ENCODE measurements at regions not wholly inside any gene's neighbourhood (a gene's known extent, or its start where the extent isn't known, plus 50 kb on each side); places are given as distances from the start of the nearest gene placed in this dataset.
"Not testable (repeated sequence)": the region's sequence is repeated elsewhere in the genome, so short reads cannot be mapped to it uniquely, and the experiment has no call there.

DNA sequence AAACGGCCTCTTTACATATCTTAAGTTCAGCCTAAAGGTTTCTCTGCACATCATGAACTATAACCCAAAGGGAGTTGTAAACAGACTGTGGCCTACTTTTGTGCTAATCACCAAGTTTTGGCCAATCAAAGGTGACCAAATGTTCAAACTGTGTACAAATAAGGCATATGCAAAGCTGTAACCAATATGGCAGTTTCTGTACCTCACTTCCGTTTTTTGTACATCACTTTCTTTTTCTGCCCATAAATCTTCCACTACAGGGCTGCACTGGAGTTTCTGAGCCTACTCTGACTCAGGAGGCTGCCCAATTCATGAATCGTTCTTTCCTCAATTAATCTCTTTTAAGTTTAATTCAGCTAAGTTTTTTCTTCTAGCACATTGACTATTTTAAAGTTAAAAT lies 318.7 kb downstream of the SLC7A11 start:
- Histone ChIP-seq H3K4me3 (ENCODE audit: low read depth, low read length) (no peak overlapping the region), H3K27me3 (ENCODE audit: control insufficient read depth, insufficient read depth, low read length) (no peaks in the 10 kb centered on the region), H3K9ac (ENCODE audit: low read depth, low read length) (no peak overlapping the region), H3K4me1 (ENCODE audit: control insufficient read depth, insufficient read depth, low read length) (no peaks in the 10 kb centered on the region), H3K36me3 (ENCODE audit: control insufficient read depth, insufficient read depth, low read length) (no peaks in the 10 kb centered on the region), H3K27ac (ENCODE audit: low read depth, low read length) (no peak overlapping the region), H3K9me3 (ENCODE audit: control insufficient read depth, insufficient read depth, low read length) (no peaks in the 10 kb centered on the region)

DNA sequence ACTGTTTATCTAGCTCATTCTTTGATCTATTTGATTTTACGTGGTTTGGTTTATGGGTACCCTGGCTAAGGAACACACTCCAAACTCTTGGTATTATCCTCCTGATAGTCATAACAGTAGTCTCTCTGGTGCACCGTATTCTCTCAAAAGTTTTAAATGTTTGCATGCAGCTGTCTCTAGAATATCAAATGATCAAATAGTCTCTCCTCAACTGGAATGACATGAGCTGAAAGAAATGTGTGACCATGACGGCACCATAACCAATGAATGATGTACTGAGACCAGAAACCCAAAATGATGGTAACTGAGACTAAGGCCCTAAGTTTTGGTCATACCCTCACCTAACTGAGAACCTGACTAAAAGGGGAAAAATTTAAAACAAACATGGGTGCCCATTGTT lies 319.4 kb downstream of the SLC7A11 start:
- no peaks in the 10 kb centered on the region for H3K36me3 ChIP-seq (ENCODE audit: control insufficient read depth, insufficient read depth, low read length)
- no peaks in the 10 kb centered on the region for H3K4me1 ChIP-seq (ENCODE audit: control insufficient read depth, insufficient read depth, low read length)
- no peaks in the 10 kb centered on the region for H3K27me3 ChIP-seq (ENCODE audit: control insufficient read depth, insufficient read depth, low read length)
- no peak overlapping the region for H3K27ac ChIP-seq (ENCODE audit: low read depth, low read length)
- no peak overlapping the region for H3K9ac ChIP-seq (ENCODE audit: low read depth, low read length)
- H3K4me3 ChIP-seq (ENCODE audit: low read depth, low read length) = no peak overlapping the region
- no peaks in the 10 kb centered on the region for H3K9me3 ChIP-seq (ENCODE audit: control insufficient read depth, insufficient read depth, low read length)

DNA sequence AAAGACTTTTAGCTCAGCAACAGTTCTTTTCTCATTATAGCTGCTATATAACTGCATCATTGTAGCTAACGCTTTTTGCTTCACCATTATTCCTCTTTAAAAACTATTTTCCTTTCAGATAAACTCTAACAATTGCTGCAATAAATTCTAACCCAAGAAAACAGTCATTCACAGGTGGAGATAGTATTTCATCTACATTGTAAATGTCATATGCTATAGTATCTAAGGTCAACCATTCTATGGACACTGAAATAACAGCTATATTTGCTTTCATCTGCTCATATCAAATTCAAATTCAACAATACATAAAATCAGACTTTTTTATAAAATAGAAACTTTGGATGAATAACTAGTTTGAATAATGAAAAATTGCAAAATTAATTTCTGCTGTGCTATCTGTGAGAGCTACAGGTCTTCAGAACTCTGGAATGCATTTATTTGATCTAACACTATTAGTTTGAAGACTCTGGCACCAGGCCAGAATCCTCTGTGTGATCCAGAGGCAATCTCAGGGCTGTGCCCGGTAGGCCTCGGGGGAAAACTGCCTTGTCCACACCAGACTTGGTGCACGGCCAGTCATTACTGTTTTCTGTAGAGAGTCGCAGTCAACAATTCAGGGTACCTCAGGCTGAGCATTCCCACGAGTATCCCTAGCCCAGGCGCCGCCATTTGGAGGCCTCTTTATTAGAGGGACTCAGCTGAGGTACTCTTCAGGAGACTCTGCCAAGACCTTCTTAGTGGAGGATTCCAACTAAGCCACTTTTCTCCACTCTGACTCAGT lies 332.4 kb downstream of the SLC7A11 start:
- H3K9me3 ChIP-seq (ENCODE audit: control insufficient read depth, insufficient read depth, low read length) = no peaks in the 10 kb centered on the region
- no peak overlapping the region for H3K4me3 ChIP-seq (ENCODE audit: low read depth, low read length)
- H3K27ac ChIP-seq (ENCODE audit: low read depth, low read length) = no peak overlapping the region

DNA sequence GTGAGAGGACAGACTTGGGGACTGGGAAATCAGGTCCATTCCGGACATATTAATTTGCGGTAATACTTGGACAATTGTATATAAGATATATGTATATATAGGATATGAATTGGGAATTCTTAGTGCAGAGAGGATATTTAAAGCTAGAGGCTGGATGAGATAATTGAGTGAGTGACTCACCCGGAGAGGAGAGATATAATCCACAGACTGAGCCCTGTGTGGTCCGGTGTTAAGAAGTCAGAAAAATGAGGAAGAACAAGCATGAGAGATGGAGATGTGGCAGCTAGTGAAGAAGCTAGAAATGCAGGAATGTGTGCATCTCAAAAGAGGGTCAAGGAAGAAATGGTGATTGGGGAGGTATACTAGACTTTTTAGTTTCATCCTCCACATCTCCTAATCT lies 336.2 kb downstream of the SLC7A11 start:
- Histone ChIP-seq H3K27me3 (ENCODE audit: control insufficient read depth, insufficient read depth, low read length) (no peaks in the 10 kb centered on the region), H3K4me3 (ENCODE audit: low read depth, low read length) (no peak overlapping the region), H3K9ac (ENCODE audit: low read depth, low read length) (no peak overlapping the region), H3K9me3 (ENCODE audit: control insufficient read depth, insufficient read depth, low read length) (no peaks in the 10 kb centered on the region), H3K4me1 (ENCODE audit: control insufficient read depth, insufficient read depth, low read length) (peaks cover 12% of the 10 kb centered on the region), H3K27ac (ENCODE audit: low read depth, low read length) (no peak overlapping the region), H3K36me3 (ENCODE audit: control insufficient read depth, insufficient read depth, low read length) (no peaks in the 10 kb centered on the region)

More for the DNA sequence above, 332.4 kb downstream of the SLC7A11 start:
- H3K36me3 ChIP-seq (ENCODE audit: control insufficient read depth, insufficient read depth, low read length) = no peaks in the 10 kb centered on the region
- no peak overlapping the region for H3K9ac ChIP-seq (ENCODE audit: low read depth, low read length)
- H3K27me3 ChIP-seq (ENCODE audit: control insufficient read depth, insufficient read depth, low read length) = no peaks in the 10 kb centered on the region
- peaks cover 13% of the 10 kb centered on the region for H3K4me1 ChIP-seq (ENCODE audit: control insufficient read depth, insufficient read depth, low read length)

DNA sequence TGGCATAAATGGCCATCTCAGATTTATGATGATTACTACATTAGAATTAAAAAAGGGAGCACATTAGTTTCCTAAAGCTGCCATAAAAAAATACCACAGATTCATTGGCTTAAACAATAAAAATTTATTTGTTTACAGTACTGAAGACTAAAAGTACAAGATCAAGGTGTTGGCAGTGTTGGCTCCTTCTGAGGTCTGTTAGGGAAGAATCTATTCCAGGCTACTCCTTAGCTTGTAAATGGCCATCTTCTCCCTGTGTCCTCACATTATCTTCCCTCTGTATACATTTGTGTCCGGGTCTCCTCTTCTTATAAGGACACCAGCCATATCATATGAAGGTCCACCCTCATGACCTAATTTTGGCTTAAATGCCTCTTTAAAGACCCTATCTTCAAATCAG lies 341.0 kb downstream of the SLC7A11 start:
- Histone ChIP-seq H3K36me3 (ENCODE audit: control insufficient read depth, insufficient read depth, low read length) (no peaks in the 10 kb centered on the region), H3K27ac (ENCODE audit: low read depth, low read length) (no peak overlapping the region), H3K27me3 (ENCODE audit: control insufficient read depth, insufficient read depth, low read length) (no peaks in the 10 kb centered on the region), H3K4me3 (ENCODE audit: low read depth, low read length) (no peak overlapping the region), H3K9me3 (ENCODE audit: control insufficient read depth, insufficient read depth, low read length) (no peaks in the 10 kb centered on the region), H3K9ac (ENCODE audit: low read depth, low read length) (no peak overlapping the region), H3K4me1 (ENCODE audit: control insufficient read depth, insufficient read depth, low read length) (no peaks in the 10 kb centered on the region)

DNA sequence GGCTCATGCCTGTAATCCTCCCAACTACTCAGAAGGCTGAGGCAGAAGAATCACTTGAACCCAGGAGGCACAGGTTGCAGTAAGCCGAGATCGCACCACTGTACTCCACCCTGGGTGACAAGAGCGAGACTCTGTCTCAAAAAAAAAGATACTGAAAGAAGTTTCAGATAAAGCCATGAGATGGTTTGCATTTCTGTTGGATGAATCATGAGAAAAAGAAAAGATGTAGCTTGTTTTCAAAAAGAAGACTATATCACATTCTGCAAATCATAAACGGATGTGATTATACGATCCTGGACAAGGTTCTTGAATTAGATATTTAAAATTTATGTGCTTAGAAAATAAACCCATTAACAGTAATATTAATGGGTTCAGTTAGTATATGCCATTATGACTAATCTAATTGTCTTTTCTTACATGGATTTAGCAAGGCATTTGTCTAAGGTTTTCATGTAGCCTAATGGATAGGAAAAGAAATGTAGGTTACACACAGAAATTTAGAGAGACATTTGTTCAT lies 345.9 kb downstream of the SLC7A11 start:
- no peak overlapping the region for H3K4me3 ChIP-seq (ENCODE audit: low read depth, low read length)
- no peaks in the 10 kb centered on the region for H3K4me1 ChIP-seq (ENCODE audit: control insufficient read depth, insufficient read depth, low read length)
- H3K27ac ChIP-seq (ENCODE audit: low read depth, low read length) = no peak overlapping the region
- no peak overlapping the region for H3K9ac ChIP-seq (ENCODE audit: low read depth, low read length)
- no peaks in the 10 kb centered on the region for H3K27me3 ChIP-seq (ENCODE audit: control insufficient read depth, insufficient read depth, low read length)
- H3K36me3 ChIP-seq (ENCODE audit: control insufficient read depth, insufficient read depth, low read length) = no peaks in the 10 kb centered on the region
- no peaks in the 10 kb centered on the region for H3K9me3 ChIP-seq (ENCODE audit: control insufficient read depth, insufficient read depth, low read length)

DNA sequence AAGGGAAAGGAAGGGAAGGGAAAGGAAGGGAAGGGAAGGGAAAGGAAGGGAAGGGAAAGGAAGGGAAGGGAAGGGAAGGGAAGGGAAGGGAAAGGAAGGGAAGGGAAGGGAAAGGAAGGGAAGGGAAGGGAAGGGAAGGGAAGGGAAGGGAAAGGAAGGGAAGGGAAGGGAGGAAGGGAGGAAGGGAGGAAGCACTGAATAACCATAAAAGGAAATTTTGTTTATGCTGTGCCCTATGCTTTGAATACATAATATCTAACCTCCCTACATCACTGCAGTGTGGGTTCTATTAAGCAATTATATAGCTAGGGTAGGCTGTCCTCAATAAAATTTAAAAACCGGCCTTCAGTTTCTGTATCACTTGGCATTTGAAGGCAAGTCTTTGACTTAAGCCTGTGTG lies 346.6 kb downstream of the SLC7A11 start:
- H3K9me3 ChIP-seq (ENCODE audit: control insufficient read depth, insufficient read depth, low read length); H3K4me3 ChIP-seq (ENCODE audit: low read depth, low read length); H3K36me3 ChIP-seq (ENCODE audit: control insufficient read depth, insufficient read depth, low read length); H3K27me3 ChIP-seq (ENCODE audit: control insufficient read depth, insufficient read depth, low read length); H3K27ac ChIP-seq (ENCODE audit: low read depth, low read length); H3K9ac ChIP-seq (ENCODE audit: low read depth, low read length); H3K4me1 ChIP-seq (ENCODE audit: control insufficient read depth, insufficient read depth, low read length): not testable (repeated sequence)

DNA sequence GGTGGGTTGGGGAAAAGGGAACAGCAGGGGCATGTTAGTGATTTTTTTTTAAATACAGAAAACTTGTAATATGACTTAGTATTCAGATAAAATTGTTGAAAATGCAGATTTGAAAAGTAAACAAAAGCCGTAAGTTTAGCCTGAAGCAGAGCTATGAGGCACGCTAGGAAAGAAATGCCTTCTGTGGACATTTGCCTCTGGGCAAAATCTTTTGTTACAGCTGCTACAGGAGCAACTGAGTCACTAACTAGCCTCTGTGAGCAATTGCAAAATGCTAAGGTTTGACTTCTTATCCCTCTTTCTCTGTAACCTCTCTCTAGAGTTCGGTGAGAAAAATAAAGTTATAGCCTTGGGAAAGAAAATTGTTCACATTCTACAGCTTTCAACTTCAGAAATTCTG lies 350.0 kb downstream of the SLC7A11 start:
- Histone ChIP-seq H3K9me3 (ENCODE audit: control insufficient read depth, insufficient read depth, low read length) (no peaks in the 10 kb centered on the region), H3K4me3 (ENCODE audit: low read depth, low read length) (no peak overlapping the region), H3K4me1 (ENCODE audit: control insufficient read depth, insufficient read depth, low read length) (no peaks in the 10 kb centered on the region), H3K27me3 (ENCODE audit: control insufficient read depth, insufficient read depth, low read length) (no peaks in the 10 kb centered on the region), H3K27ac (ENCODE audit: low read depth, low read length) (no peak overlapping the region), H3K36me3 (ENCODE audit: control insufficient read depth, insufficient read depth, low read length) (no peaks in the 10 kb centered on the region), H3K9ac (ENCODE audit: low read depth, low read length) (no peak overlapping the region)

DNA sequence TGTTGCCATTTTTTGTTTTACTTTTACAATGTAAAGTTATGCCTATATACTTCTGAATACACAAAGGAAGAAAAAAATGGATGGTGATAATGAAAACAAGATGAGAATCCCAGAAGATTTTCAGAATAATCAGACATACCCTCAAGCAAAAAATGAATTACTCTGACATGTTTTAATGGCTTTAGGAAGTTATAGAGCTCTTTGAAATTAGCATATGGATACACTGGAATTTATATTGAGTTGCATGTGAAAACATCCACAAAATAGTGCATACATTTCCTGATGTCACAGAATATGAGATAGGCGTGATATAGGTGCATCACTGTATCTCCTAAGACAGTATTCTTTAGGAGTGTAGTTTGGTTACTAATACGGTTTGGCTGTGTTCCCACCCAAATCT lies 351.3 kb downstream of the SLC7A11 start:
- H3K27ac ChIP-seq (ENCODE audit: low read depth, low read length) = no peak overlapping the region
- H3K36me3 ChIP-seq (ENCODE audit: control insufficient read depth, insufficient read depth, low read length) = no peaks in the 10 kb centered on the region
- no peaks in the 10 kb centered on the region for H3K4me1 ChIP-seq (ENCODE audit: control insufficient read depth, insufficient read depth, low read length)
- H3K27me3 ChIP-seq (ENCODE audit: control insufficient read depth, insufficient read depth, low read length) = no peaks in the 10 kb centered on the region
- H3K9ac ChIP-seq (ENCODE audit: low read depth, low read length) = no peak overlapping the region
- no peaks in the 10 kb centered on the region for H3K9me3 ChIP-seq (ENCODE audit: control insufficient read depth, insufficient read depth, low read length)
- H3K4me3 ChIP-seq (ENCODE audit: low read depth, low read length) = no peak overlapping the region

DNA sequence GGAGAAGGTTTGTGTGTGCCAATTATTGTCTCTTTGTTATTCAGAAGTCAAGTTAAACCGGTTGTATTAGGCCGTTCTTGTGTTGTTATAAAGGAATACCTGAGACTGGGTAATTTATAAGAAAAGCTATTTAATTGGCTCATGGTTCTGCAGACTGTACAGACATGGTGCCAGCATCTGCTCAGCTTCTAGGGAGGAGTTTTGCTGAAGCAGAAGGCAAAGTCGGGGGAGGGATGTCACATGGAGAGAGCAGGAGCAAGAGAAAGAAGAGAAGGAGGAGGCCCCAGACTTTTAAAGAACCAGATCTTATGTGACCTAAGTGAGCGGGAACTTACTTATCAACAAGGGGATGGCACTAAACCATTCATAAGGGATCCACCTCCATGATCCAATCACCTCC lies 349.3 kb upstream of the PCDH18 start:
- H3K4me3 ChIP-seq (ENCODE audit: low read depth, low read length) = no peak overlapping the region
- H3K9ac ChIP-seq (ENCODE audit: low read depth, low read length) = no peak overlapping the region
- peaks cover 12% of the 10 kb centered on the region; the same call in 1 of the 2 replicates for H3K4me1 ChIP-seq (ENCODE audit: control insufficient read depth, insufficient read depth, low read length)
- no peaks in the 10 kb centered on the region for H3K36me3 ChIP-seq (ENCODE audit: control insufficient read depth, insufficient read depth, low read length)
- no peak overlapping the region for H3K27ac ChIP-seq (ENCODE audit: low read depth, low read length)
- no peaks in the 10 kb centered on the region for H3K27me3 ChIP-seq (ENCODE audit: control insufficient read depth, insufficient read depth, low read length)
- H3K9me3 ChIP-seq (ENCODE audit: control insufficient read depth, insufficient read depth, low read length) = no peaks in the 10 kb centered on the region

DNA sequence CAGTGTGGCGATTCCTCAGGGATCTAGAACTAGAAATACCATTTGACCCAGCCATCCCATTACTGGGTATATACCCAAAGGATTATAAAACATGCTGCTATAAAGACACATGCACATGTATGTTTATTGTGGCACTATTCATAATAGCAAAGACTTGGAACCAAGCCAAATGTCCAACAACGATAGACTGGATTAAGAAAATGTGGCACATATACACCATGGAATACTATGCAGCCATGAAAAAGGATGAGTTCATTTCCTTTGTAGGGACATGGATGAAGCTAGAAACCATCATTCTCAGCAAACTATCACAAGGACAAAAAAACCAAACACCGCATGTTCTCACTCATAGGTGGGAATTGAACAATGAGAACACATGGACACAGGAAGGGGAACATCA lies 335.8 kb upstream of the PCDH18 start:
- not testable (repeated sequence) for H3K27ac ChIP-seq (ENCODE audit: low read depth, low read length); H3K27me3 ChIP-seq (ENCODE audit: control insufficient read depth, insufficient read depth, low read length); H3K9ac ChIP-seq (ENCODE audit: low read depth, low read length); H3K4me1 ChIP-seq (ENCODE audit: control insufficient read depth, insufficient read depth, low read length); H3K36me3 ChIP-seq (ENCODE audit: control insufficient read depth, insufficient read depth, low read length); H3K9me3 ChIP-seq (ENCODE audit: control insufficient read depth, insufficient read depth, low read length); H3K4me3 ChIP-seq (ENCODE audit: low read depth, low read length)
